ENCODE measurements at regions not wholly inside any gene's neighbourhood (a gene's known extent, or its start where the extent isn't known, plus 50 kb on each side); places are given as distances from the start of the nearest gene placed in this dataset.

DNA sequence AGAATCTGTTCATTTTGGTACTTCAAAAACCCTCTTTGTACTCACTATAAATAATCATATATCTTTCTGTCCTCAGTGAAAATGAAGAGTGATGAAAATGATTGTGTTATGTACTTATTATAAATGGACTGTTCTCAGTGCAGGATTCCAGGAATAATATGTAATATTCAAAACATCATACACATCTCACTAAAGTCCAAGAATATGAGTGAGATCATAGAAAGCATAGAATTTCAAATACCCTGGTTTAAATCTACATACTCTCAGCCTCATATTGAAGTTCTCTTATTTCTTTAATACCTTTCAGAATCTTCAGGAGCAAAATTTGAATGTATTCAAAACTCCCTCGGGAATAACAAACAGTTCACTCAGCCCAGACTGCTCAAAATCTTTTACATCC is 868.0 kb downstream of the SLITRK6 start:
- TF ChIP-seq POLR2AphosphoS5 (IDR thresholded peaks at IDR 0.05; ENCODE audit: low read depth, low read length) (no peak), POLR2A (IDR thresholded peaks at IDR 0.05; ENCODE audit: low read depth, low read length) (no peak), TAF1 (IDR thresholded peaks at IDR 0.05; ENCODE audit: borderline replicate concordance, low read depth, low read length) (no peak)
